ENCODE measurements at regions not wholly inside any gene's neighbourhood (a gene's known extent, or its start where the extent isn't known, plus 50 kb on each side); places are given as distances from the start of the nearest gene placed in this dataset.

- no peak for TF ChIP-seq CTCF (conservative IDR thresholded peaks at IDR 0.05; ENCODE audit: low read length)
- no peak for TF ChIP-seq EZH2phosphoT487 (IDR thresholded peaks at IDR 0.05; ENCODE audit: borderline replicate concordance)
Observed at GRCh38 chr4:31051565-31051964, 331.4 kb downstream of the PCDH7 start.

All from Loucy (cell line).